GM23338 (cell line): ENCODE measurements at regions not wholly inside any gene's neighbourhood (a gene's known extent, or its start where the extent isn't known, plus 50 kb on each side); places are given as distances from the start of the nearest gene placed in this dataset.

ENCODE experiments used
- ATAC-seq: fragments of 200-7000 bp; cut with Tn5 transposase; 3 replicates; pipeline ENCODE4 v1.9.1; 2020
- DNase-seq: peaks from one replicate; pipeline ENCODE4 v3.0.0-alpha.2; 2015; ENCODE audit warnings: low spot score
- H2AFZ ChIP-seq: fragments of 200-600 bp; sonication (generic); 2 replicates; pipeline ENCODE4 v1.8.0; 2016; ENCODE audit warnings: antibody characterized with exemption, mild to moderate bottlenecking, moderate library complexity
- H3F3A ChIP-seq: fragments of 200-600 bp; sonication (generic); replicated peaks from 2 replicates; pipeline ENCODE4 v1.8.0; 2017; ENCODE audit warnings: antibody characterized with exemption, mixed run types, low read depth
- H3K27ac ChIP-seq: fragments of 200-600 bp; sonication (generic); 2 replicates; pipeline ENCODE4 v1.6.1; 2016; ENCODE audit warnings: low read depth
- H3K27me3 ChIP-seq: fragments of 200-600 bp; sonication (generic); 2 replicates; pipeline ENCODE4 v1.8.0; 2016; ENCODE audit warnings: mild to moderate bottlenecking, mixed run types, moderate library complexity; ENCODE audit not compliant: insufficient read depth
- H3K36me3 ChIP-seq: fragments of 200-600 bp; sonication (generic); 2 replicates; pipeline ENCODE4 v1.8.0; 2016; ENCODE audit warnings: mild to moderate bottlenecking; ENCODE audit not compliant: insufficient read depth
- H3K4me1 ChIP-seq: fragments of 200-600 bp; sonication (generic); 2 replicates; pipeline ENCODE4 v1.8.0; 2016; ENCODE audit warnings: mild to moderate bottlenecking, moderate library complexity; ENCODE audit not compliant: insufficient read depth
- H3K4me2 ChIP-seq: fragments of 200-600 bp; sonication (generic); 2 replicates; pipeline ENCODE4 v1.7.1; 2017; ENCODE audit warnings: mixed run types
- H3K4me3 ChIP-seq: fragments of 200-600 bp; sonication (generic); 2 replicates; pipeline ENCODE4 v1.6.1; 2016; ENCODE audit warnings: mixed run types
- H3K79me2 ChIP-seq: fragments of 200-600 bp; sonication (generic); replicated peaks from 2 replicates; pipeline ENCODE4 v1.8.0; 2017; ENCODE audit warnings: mild to moderate bottlenecking; ENCODE audit not compliant: insufficient read depth
- H3K9me2 ChIP-seq: fragments of 200-600 bp; sonication (generic); 2 replicates; pipeline ENCODE4 v1.8.0; 2017; ENCODE audit not compliant: insufficient read depth
- H4K20me1 ChIP-seq: fragments of 200-600 bp; sonication (generic); replicated peaks from 2 replicates; pipeline ENCODE4 v1.8.0; 2017; ENCODE audit warnings: mild to moderate bottlenecking; ENCODE audit not compliant: insufficient read depth
- H3K27ac Mint-ChIP-seq: 2 replicates; pipeline ENCODE4 v1.8.0; 2020; ENCODE audit warnings: inconsistent platforms, mild to moderate bottlenecking, moderate library complexity, mixed read lengths
- H3K27me3 Mint-ChIP-seq: 3 replicates; pipeline ENCODE4 v1.8.0; 2022; ENCODE audit warnings: low read depth, mild to moderate bottlenecking, moderate library complexity, mixed read lengths, inconsistent platforms; ENCODE audit not compliant: insufficient read depth, poor library complexity
- H3K36me3 Mint-ChIP-seq: 3 replicates; pipeline ENCODE4 v1.8.0; 2021; ENCODE audit warnings: low read depth, mild to moderate bottlenecking, inconsistent platforms, moderate library complexity, mixed read lengths
- H3K4me1 Mint-ChIP-seq: 3 replicates; pipeline ENCODE4 v1.8.0; 2020; ENCODE audit warnings: mild to moderate bottlenecking, inconsistent platforms, mixed read lengths
- H3K4me3 Mint-ChIP-seq: 3 replicates; pipeline ENCODE4 v1.8.0; 2021; ENCODE audit warnings: moderate library complexity, mild to moderate bottlenecking, inconsistent platforms, mixed read lengths
- H3K9me3 Mint-ChIP-seq: 3 replicates; pipeline ENCODE4 v1.8.0; 2020; ENCODE audit warnings: moderate library complexity, mild to moderate bottlenecking, inconsistent platforms, mixed read lengths
- CREB1 ChIP-seq: fragments of 250-450 bp; sonication (Bioruptor Pico); IDR thresholded peaks from 2 replicates; pipeline ENCODE4 v1.5.0; 2020; ENCODE audit warnings: low read depth, mild to moderate bottlenecking, moderate library complexity
- EZH2 ChIP-seq: fragments of 200-600 bp; sonication (generic); IDR thresholded peaks from one replicate; pipeline ENCODE4 v1.8.0; 2017; ENCODE audit warnings: antibody characterized with exemption, mild to moderate bottlenecking, low read depth; ENCODE audit not compliant: unreplicated experiment
- EZH2phosphoT487 ChIP-seq: fragments of 200-600 bp; sonication (generic); IDR thresholded peaks from one replicate; pipeline ENCODE4 v1.8.1; 2018; ENCODE audit warnings: antibody characterized with exemption; ENCODE audit not compliant: unreplicated experiment
- JUNB ChIP-seq: IDR thresholded peaks from one replicate; pipeline ENCODE4 v1.6.1; 2016; ENCODE audit warnings: antibody characterized with exemption; ENCODE audit not compliant: unreplicated experiment
- NANOG ChIP-seq: IDR thresholded peaks from 2 replicates; pipeline ENCODE4 v1.6.1; 2016; ENCODE audit warnings: antibody characterized with exemption, borderline replicate concordance
- POLR2AphosphoS5 ChIP-seq: IDR thresholded peaks from 2 replicates; pipeline ENCODE4 v1.6.1; 2016; ENCODE audit warnings: antibody characterized with exemption, low read depth
- STAT1 ChIP-seq: IDR thresholded peaks from one replicate; pipeline ENCODE4 v1.6.1; 2016; ENCODE audit warnings: antibody characterized with exemption; ENCODE audit not compliant: unreplicated experiment
- ZNF114 ChIP-seq: fragments of 250-450 bp; sonication (Bioruptor Pico); IDR thresholded peaks from 2 replicates; pipeline ENCODE4 v1.5.0; 2020; ENCODE audit warnings: mild to moderate bottlenecking, moderate library complexity
- ZNF331 ChIP-seq: fragments of 250-450 bp; sonication (Bioruptor Pico); IDR thresholded peaks from 2 replicates; pipeline ENCODE4 v1.5.0; 2020; ENCODE audit warnings: low read depth, mild to moderate bottlenecking, moderate library complexity
- TF ChIP-seq, protein P1 (sequence below): fragments of 250-450 bp; sonication (Bioruptor Pico); IDR thresholded peaks from 2 replicates; pipeline ENCODE4 v1.5.0; 2020; ENCODE audit warnings: mild to moderate bottlenecking, moderate library complexity
- TF ChIP-seq, protein P2 (sequence below), 2 experiments: fragments of 200-600 bp in 1 of 2; sonication (generic) in 1 of 2; conservative IDR thresholded peaks; 2 replicates each; pipeline versions ENCODE4 v1.5.1 to v1.6.1; 2016 to 2017; ENCODE audit warnings: antibody characterized with exemption in 2 of 2, low read depth in 2 of 2, mild to moderate bottlenecking in 2 of 2, moderate library complexity in 1 of 2

DNA sequence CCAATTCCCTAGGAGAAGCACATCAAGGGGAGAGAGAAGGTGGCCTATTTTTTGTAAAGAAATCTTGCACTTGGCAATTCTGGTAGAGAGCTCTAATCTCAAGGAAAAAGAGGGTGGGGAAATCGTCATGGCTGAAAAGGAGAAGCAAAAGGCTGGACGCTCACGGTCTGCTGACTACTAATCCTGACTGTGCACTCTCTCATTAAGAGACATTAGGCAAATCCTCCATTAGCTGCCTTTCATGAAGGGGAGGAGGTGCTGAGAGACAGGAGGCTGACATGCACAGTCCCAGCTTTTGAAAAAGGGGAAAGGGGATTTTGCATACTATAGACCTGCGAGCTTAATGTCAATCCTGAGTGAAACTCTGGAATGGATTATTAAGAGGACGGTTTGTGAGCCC, 170.0 kb downstream of the NR2F2 start:
- H3K27ac Mint-ChIP-seq: no peak overlapping the region
- no peak for DNase-seq
- Histone ChIP-seq H3K4me2 (no peak overlapping the region), H3K4me3 (no peak overlapping the region), H3K36me3 (no peaks in the 10 kb centered on the region), H2AFZ (no peak overlapping the region), H3K9me2 (no peaks in the 10 kb centered on the region; the same call in 1 of the 2 replicates), H3K27me3 (no peaks in the 10 kb centered on the region), H3K79me2 (no peaks in the 10 kb centered on the region), H3F3A (no peaks in the 10 kb centered on the region), H3K27ac (no peak overlapping the region), H4K20me1 (no peaks in the 10 kb centered on the region), H3K4me1 (no peaks in the 10 kb centered on the region)
- no peak overlapping the region for H3K4me3 Mint-ChIP-seq
- no peaks in the 10 kb centered on the region for H3K36me3 Mint-ChIP-seq
- H3K27me3 Mint-ChIP-seq: no peaks in the 10 kb centered on the region
- no peaks in the 10 kb centered on the region; the same call in 2 of the 3 replicates for H3K9me3 Mint-ChIP-seq
- ATAC-seq: no peak
- no peaks in the 10 kb centered on the region for H3K4me1 Mint-ChIP-seq
- no peak for TF ChIP-seq EZH2
- no peak for TF ChIP-seq ZNF331 (CRISPR knock-in tag)
- TF ChIP-seq CREB1 (CRISPR knock-in tag): no peak
- TF ChIP-seq STAT1: no peak
- TF ChIP-seq, protein P1, sequence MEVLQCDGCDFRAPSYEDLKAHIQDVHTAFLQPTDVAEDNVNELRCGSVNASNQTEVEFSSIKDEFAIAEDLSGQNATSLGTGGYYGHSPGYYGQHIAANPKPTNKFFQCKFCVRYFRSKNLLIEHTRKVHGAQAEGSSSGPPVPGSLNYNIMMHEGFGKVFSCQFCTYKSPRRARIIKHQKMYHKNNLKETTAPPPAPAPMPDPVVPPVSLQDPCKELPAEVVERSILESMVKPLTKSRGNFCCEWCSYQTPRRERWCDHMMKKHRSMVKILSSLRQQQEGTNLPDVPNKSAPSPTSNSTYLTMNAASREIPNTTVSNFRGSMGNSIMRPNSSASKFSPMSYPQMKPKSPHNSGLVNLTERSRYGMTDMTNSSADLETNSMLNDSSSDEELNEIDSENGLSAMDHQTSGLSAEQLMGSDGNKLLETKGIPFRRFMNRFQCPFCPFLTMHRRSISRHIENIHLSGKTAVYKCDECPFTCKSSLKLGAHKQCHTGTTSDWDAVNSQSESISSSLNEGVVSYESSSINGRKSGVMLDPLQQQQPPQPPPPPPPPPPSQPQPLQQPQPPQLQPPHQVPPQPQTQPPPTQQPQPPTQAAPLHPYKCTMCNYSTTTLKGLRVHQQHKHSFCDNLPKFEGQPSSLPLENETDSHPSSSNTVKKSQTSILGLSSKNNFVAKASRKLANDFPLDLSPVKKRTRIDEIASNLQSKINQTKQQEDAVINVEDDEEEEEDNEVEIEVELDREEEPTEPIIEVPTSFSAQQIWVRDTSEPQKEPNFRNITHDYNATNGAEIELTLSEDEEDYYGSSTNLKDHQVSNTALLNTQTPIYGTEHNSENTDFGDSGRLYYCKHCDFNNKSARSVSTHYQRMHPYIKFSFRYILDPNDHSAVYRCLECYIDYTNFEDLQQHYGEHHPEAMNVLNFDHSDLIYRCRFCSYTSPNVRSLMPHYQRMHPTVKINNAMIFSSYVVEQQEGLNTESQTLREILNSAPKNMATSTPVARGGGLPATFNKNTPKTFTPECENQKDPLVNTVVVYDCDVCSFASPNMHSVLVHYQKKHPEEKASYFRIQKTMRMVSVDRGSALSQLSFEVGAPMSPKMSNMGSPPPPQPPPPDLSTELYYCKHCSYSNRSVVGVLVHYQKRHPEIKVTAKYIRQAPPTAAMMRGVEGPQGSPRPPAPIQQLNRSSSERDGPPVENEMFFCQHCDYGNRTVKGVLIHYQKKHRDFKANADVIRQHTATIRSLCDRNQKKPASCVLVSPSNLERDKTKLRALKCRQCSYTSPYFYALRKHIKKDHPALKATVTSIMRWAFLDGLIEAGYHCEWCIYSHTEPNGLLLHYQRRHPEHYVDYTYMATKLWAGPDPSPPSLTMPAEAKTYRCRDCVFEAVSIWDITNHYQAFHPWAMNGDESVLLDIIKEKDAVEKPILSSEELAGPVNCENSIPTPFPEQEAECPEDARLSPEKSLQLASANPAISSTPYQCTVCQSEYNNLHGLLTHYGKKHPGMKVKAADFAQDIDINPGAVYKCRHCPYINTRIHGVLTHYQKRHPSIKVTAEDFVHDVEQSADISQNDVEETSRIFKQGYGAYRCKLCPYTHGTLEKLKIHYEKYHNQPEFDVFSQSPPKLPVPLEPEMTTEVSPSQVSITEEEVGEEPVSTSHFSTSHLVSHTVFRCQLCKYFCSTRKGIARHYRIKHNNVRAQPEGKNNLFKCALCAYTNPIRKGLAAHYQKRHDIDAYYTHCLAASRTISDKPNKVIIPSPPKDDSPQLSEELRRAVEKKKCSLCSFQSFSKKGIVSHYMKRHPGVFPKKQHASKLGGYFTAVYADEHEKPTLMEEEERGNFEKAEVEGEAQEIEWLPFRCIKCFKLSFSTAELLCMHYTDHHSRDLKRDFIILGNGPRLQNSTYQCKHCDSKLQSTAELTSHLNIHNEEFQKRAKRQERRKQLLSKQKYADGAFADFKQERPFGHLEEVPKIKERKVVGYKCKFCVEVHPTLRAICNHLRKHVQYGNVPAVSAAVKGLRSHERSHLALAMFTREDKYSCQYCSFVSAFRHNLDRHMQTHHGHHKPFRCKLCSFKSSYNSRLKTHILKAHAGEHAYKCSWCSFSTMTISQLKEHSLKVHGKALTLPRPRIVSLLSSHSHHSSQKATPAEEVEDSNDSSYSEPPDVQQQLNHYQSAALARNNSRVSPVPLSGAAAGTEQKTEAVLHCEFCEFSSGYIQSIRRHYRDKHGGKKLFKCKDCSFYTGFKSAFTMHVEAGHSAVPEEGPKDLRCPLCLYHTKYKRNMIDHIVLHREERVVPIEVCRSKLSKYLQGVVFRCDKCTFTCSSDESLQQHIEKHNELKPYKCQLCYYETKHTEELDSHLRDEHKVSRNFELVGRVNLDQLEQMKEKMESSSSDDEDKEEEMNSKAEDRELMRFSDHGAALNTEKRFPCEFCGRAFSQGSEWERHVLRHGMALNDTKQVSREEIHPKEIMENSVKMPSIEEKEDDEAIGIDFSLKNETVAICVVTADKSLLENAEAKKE (CRISPR knock-in tag): no peak
- no peak for TF ChIP-seq ZNF114
- no peak for TF ChIP-seq EZH2phosphoT487
- no peak for TF ChIP-seq POLR2AphosphoS5
- TF ChIP-seq NANOG: no peak
- TF ChIP-seq, protein P2, sequence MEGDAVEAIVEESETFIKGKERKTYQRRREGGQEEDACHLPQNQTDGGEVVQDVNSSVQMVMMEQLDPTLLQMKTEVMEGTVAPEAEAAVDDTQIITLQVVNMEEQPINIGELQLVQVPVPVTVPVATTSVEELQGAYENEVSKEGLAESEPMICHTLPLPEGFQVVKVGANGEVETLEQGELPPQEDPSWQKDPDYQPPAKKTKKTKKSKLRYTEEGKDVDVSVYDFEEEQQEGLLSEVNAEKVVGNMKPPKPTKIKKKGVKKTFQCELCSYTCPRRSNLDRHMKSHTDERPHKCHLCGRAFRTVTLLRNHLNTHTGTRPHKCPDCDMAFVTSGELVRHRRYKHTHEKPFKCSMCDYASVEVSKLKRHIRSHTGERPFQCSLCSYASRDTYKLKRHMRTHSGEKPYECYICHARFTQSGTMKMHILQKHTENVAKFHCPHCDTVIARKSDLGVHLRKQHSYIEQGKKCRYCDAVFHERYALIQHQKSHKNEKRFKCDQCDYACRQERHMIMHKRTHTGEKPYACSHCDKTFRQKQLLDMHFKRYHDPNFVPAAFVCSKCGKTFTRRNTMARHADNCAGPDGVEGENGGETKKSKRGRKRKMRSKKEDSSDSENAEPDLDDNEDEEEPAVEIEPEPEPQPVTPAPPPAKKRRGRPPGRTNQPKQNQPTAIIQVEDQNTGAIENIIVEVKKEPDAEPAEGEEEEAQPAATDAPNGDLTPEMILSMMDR (conservative IDR thresholded peaks at IDR 0.05; ENCODE audit: low read depth in 2 of 2): no peak
- TF ChIP-seq JUNB: no peak
